HepG2 (cell line): ENCODE measurements at regions not wholly inside any gene's neighbourhood (a gene's known extent, or its start where the extent isn't known, plus 50 kb on each side); places are given as distances from the start of the nearest gene placed in this dataset.

Experiments
- CBFB ChIP-seq: sonication (generic); formaldehyde crosslinking; IDR thresholded peaks from 2 replicates; pipeline ENCODE4 v1.4.0; 2020; ENCODE audit warnings: missing genetic modification reagents
- DPF2 ChIP-seq: sonication (generic); formaldehyde crosslinking; IDR thresholded peaks from 2 replicates; pipeline ENCODE4 v1.4.0; 2020; ENCODE audit warnings: mild to moderate bottlenecking, low read depth, missing genetic modification reagents, borderline replicate concordance
- EZH2 ChIP-seq: conservative IDR thresholded peaks from 2 replicates; pipeline ENCODE4 v1.6.1; 2012; ENCODE audit warnings: mild to moderate bottlenecking, low read depth, low read length, moderate library complexity
- FOSL1 ChIP-seq: sonication (generic); formaldehyde crosslinking; IDR thresholded peaks from 2 replicates; pipeline ENCODE4 v1.9.0; 2021; ENCODE audit warnings: missing genetic modification reagents, borderline replicate concordance
- NPAS2 ChIP-seq: sonication (generic); formaldehyde crosslinking; IDR thresholded peaks from 2 replicates; pipeline ENCODE4 v1.8.0; 2022; ENCODE audit warnings: mild to moderate bottlenecking, missing genetic modification reagents, borderline replicate concordance
- POLR2A ChIP-seq, 2 experiments: IDR thresholded peaks; 2 replicates each; pipeline ENCODE4 v1.6.1; 2011; ENCODE audit warnings: low read depth in 2 of 2, low read length in 2 of 2, mild to moderate bottlenecking in 1 of 2, moderate library complexity in 1 of 2; ENCODE audit not compliant: insufficient read depth in 1 of 2
- TCF7L2 ChIP-seq: IDR thresholded peaks from 2 replicates; pipeline ENCODE4 v1.6.1; 2011; ENCODE audit warnings: mild to moderate bottlenecking, low read depth, low read length, moderate library complexity
- ZBTB10 ChIP-seq: sonication (generic); formaldehyde crosslinking; IDR thresholded peaks from 2 replicates; pipeline ENCODE4 v1.4.0; 2020; ENCODE audit warnings: missing genetic modification reagents, borderline replicate concordance
- ZBTB8A ChIP-seq: sonication (generic); formaldehyde crosslinking; IDR thresholded peaks from 2 replicates; pipeline ENCODE4 v1.4.0; 2020; ENCODE audit warnings: mild to moderate bottlenecking, low read depth, missing genetic modification reagents, borderline replicate concordance
- TF ChIP-seq, protein P1 (sequence below): sonication (generic); formaldehyde crosslinking; IDR thresholded peaks from 2 replicates; pipeline ENCODE4 v1.5.0; 2020; ENCODE audit warnings: mild to moderate bottlenecking, missing genetic modification reagents, moderate library complexity
- TF ChIP-seq, protein P2 (sequence below): sonication (generic); formaldehyde crosslinking; IDR thresholded peaks from 2 replicates; pipeline ENCODE4 v1.4.0; 2020; ENCODE audit warnings: missing genetic modification reagents, mild to moderate bottlenecking, borderline replicate concordance

DNA sequence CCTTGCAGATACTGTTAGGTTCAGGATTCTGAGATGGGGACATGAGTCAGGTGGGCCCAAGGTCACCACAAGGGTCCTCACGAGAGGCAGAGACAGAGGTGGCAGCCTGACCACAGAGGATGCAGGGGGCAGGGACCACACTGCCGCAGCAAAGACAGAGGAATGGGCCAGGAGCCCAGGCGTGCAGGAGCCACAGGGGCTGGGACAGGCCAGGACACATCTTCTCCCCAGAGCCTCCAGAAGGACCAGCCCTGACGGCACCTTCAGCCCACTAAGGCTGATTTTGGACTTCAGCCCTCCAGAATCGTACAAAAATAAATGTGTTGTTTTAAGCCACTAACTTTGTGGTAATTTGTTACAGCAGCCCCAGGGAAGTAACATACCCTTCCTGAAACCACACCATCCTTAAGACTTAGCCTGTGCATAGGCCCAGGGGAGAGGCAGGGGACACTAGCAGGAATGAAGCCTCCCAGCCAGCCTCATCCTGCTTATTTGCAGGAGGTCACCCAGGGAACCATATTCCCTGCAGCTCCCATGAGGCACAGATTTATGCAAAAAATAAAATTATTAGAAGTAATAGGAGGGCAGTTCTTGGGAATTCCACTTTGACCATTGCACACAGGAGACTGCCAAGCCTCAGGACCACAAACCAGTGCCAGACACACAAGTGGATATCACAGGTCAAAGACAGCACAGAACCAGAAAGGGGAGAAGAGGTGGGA lies 119.3 kb upstream of the CST7 start:
- TF ChIP-seq FOSL1 (CRISPR knock-in tag) (no peak), TCF7L2 (no peak), DPF2 (CRISPR knock-in tag) (no peak), CBFB (CRISPR knock-in tag) (no peak), ZBTB10 (no peak), NPAS2 (CRISPR knock-in tag) (no peak), POLR2A (IDR thresholded peaks at IDR 0.05; ENCODE audit: insufficient read depth in 1 of 2, low read depth in 2 of 2, low read length in 2 of 2) (no peak), EZH2 (no peak), ZBTB8A (CRISPR knock-in tag) (no peak)
- TF ChIP-seq, protein P1, sequence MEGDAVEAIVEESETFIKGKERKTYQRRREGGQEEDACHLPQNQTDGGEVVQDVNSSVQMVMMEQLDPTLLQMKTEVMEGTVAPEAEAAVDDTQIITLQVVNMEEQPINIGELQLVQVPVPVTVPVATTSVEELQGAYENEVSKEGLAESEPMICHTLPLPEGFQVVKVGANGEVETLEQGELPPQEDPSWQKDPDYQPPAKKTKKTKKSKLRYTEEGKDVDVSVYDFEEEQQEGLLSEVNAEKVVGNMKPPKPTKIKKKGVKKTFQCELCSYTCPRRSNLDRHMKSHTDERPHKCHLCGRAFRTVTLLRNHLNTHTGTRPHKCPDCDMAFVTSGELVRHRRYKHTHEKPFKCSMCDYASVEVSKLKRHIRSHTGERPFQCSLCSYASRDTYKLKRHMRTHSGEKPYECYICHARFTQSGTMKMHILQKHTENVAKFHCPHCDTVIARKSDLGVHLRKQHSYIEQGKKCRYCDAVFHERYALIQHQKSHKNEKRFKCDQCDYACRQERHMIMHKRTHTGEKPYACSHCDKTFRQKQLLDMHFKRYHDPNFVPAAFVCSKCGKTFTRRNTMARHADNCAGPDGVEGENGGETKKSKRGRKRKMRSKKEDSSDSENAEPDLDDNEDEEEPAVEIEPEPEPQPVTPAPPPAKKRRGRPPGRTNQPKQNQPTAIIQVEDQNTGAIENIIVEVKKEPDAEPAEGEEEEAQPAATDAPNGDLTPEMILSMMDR (CRISPR knock-in tag) = no peak
- TF ChIP-seq, protein P2, sequence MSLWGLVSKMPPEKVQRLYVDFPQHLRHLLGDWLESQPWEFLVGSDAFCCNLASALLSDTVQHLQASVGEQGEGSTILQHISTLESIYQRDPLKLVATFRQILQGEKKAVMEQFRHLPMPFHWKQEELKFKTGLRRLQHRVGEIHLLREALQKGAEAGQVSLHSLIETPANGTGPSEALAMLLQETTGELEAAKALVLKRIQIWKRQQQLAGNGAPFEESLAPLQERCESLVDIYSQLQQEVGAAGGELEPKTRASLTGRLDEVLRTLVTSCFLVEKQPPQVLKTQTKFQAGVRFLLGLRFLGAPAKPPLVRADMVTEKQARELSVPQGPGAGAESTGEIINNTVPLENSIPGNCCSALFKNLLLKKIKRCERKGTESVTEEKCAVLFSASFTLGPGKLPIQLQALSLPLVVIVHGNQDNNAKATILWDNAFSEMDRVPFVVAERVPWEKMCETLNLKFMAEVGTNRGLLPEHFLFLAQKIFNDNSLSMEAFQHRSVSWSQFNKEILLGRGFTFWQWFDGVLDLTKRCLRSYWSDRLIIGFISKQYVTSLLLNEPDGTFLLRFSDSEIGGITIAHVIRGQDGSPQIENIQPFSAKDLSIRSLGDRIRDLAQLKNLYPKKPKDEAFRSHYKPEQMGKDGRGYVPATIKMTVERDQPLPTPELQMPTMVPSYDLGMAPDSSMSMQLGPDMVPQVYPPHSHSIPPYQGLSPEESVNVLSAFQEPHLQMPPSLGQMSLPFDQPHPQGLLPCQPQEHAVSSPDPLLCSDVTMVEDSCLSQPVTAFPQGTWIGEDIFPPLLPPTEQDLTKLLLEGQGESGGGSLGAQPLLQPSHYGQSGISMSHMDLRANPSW (CRISPR knock-in tag) = no peak
